ENCODE measurements at regions not wholly inside any gene's neighbourhood (a gene's known extent, or its start where the extent isn't known, plus 50 kb on each side); places are given as distances from the start of the nearest gene placed in this dataset.

DNA sequence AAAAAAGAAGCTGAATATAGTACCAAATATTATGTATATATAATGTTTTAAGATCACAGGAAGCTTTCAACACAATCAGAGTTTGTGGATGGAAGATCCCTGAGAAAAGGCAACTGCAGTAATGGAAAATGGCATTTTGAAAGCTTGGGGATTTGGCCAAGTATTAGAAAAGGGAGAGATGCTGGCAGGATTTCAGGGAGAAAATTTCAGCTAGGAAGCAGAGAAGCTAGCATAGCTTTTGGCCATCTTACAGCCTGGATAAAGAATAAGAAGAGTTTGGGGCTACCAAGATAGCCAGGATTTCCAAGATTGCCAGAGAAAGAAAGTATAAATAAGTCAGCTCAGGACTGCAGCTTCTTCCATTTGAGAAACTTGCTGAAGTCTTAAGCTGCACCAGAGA is 440.8 kb upstream of the LUZP2 start:
- Mint-ChIP-seq H3K27ac (no peak overlapping the region), H3K9me3 (no peaks in the 10 kb centered on the region), H3K4me3 (no peak overlapping the region), H3K4me1 (no peaks in the 10 kb centered on the region), H3K36me3 (no peaks in the 10 kb centered on the region), H3K27me3 (ENCODE audit: insufficient read depth, low read depth) (no peaks in the 10 kb centered on the region)
- Histone ChIP-seq H3F3A (ENCODE audit: low read depth) (no peaks in the 10 kb centered on the region), H3K36me3 (no peaks in the 10 kb centered on the region), H3K9me3 (ENCODE audit: low read depth) (no peaks in the 10 kb centered on the region), H3K79me2 (ENCODE audit: low read depth) (no peaks in the 10 kb centered on the region), H4K20me1 (ENCODE audit: low read depth) (no peaks in the 10 kb centered on the region), H3K27ac (no peak overlapping the region), H2AFZ (replicated peaks) (peak overlapping the region; percentile 47), H3K4me1 (peaks cover 6% of the 10 kb centered on the region), H3K27me3 (no peaks in the 10 kb centered on the region), H3K9ac (no peak overlapping the region), H3K4me3 (no peak overlapping the region), H3K4me2 (no peak overlapping the region)
- TF ChIP-seq EZH2phosphoT487 (IDR thresholded peaks at IDR 0.05) = no peak
- no peak for TF ChIP-seq EZH2 (IDR thresholded peaks at IDR 0.05)
- TF ChIP-seq, protein P1, sequence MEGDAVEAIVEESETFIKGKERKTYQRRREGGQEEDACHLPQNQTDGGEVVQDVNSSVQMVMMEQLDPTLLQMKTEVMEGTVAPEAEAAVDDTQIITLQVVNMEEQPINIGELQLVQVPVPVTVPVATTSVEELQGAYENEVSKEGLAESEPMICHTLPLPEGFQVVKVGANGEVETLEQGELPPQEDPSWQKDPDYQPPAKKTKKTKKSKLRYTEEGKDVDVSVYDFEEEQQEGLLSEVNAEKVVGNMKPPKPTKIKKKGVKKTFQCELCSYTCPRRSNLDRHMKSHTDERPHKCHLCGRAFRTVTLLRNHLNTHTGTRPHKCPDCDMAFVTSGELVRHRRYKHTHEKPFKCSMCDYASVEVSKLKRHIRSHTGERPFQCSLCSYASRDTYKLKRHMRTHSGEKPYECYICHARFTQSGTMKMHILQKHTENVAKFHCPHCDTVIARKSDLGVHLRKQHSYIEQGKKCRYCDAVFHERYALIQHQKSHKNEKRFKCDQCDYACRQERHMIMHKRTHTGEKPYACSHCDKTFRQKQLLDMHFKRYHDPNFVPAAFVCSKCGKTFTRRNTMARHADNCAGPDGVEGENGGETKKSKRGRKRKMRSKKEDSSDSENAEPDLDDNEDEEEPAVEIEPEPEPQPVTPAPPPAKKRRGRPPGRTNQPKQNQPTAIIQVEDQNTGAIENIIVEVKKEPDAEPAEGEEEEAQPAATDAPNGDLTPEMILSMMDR (IDR thresholded peaks at IDR 0.05) = no peak
- no peak for DNase-seq (ENCODE audit: low spot score)

- TF ChIP-seq EZH2 (IDR thresholded peaks at IDR 0.05) (no peak), EZH2phosphoT487 (IDR thresholded peaks at IDR 0.05) (no peak)
- TF ChIP-seq, protein P1 (IDR thresholded peaks at IDR 0.05) = no peak
- Histone ChIP-seq H3K9ac (no peak overlapping the region), H3F3A (ENCODE audit: low read depth) (peaks cover 11% of the 10 kb centered on the region), H3K27ac (no peak overlapping the region), H2AFZ (replicated peaks) (no peak overlapping the region), H3K4me1 (peaks cover 16% of the 10 kb centered on the region), H3K9me3 (ENCODE audit: low read depth) (no peaks in the 10 kb centered on the region), H3K36me3 (no peaks in the 10 kb centered on the region), H3K27me3 (no peaks in the 10 kb centered on the region), H4K20me1 (ENCODE audit: low read depth) (no peaks in the 10 kb centered on the region), H3K79me2 (ENCODE audit: low read depth) (no peaks in the 10 kb centered on the region), H3K4me2 (no peak overlapping the region), H3K4me3 (no peak overlapping the region)
- Mint-ChIP-seq H3K36me3 (no peaks in the 10 kb centered on the region), H3K4me3 (no peak overlapping the region), H3K4me1 (peaks cover 23% of the 10 kb centered on the region), H3K27ac (no peak overlapping the region), H3K9me3 (no peaks in the 10 kb centered on the region), H3K27me3 (ENCODE audit: insufficient read depth, low read depth) (no peaks in the 10 kb centered on the region)
- no peak for DNase-seq (ENCODE audit: low spot score)
Measured at GRCh38 chr11:24060125-24060524, 436.7 kb upstream of the LUZP2 start.

- Histone ChIP-seq H3K36me3 (no peaks in the 10 kb centered on the region), H2AFZ (replicated peaks) (peak overlapping the region; percentile 21), H3K4me1 (peaks cover 16% of the 10 kb centered on the region), H3F3A (ENCODE audit: low read depth) (peaks cover 11% of the 10 kb centered on the region), H3K4me3 (no peak overlapping the region), H4K20me1 (ENCODE audit: low read depth) (no peaks in the 10 kb centered on the region), H3K27ac (peak overlapping the region; percentile 66), H3K9ac (no peak overlapping the region), H3K9me3 (ENCODE audit: low read depth) (no peaks in the 10 kb centered on the region), H3K27me3 (no peaks in the 10 kb centered on the region), H3K4me2 (peak overlapping the region; percentile 50), H3K79me2 (ENCODE audit: low read depth) (no peaks in the 10 kb centered on the region)
- peaks cover 30% of the 10 kb centered on the region for H3K4me1 Mint-ChIP-seq
- peak; percentile 79 for DNase-seq (ENCODE audit: low spot score)
- no peak overlapping the region for H3K4me3 Mint-ChIP-seq
- H3K27me3 Mint-ChIP-seq (ENCODE audit: insufficient read depth, low read depth) = no peaks in the 10 kb centered on the region
- no peaks in the 10 kb centered on the region for H3K9me3 Mint-ChIP-seq
- H3K36me3 Mint-ChIP-seq = no peaks in the 10 kb centered on the region
- peak overlapping the region; percentile 78 for H3K27ac Mint-ChIP-seq
- TF ChIP-seq EZH2 (IDR thresholded peaks at IDR 0.05) (no peak), EZH2phosphoT487 (IDR thresholded peaks at IDR 0.05) (no peak)
- TF ChIP-seq, protein P1 (IDR thresholded peaks at IDR 0.05) = no peak
Measured at GRCh38 chr11:24064309-24064903, 432.4 kb upstream of the LUZP2 start.

All from neural progenitor cell (in vitro differentiated cells).